Body of pancreas (tissue), 4 donors: ENCODE measurements at regions not wholly inside any gene's neighbourhood (a gene's known extent, or its start where the extent isn't known, plus 50 kb on each side); places are given as distances from the start of the nearest gene placed in this dataset.
"Not testable (repeated sequence)": the region's sequence is repeated elsewhere in the genome, so short reads cannot be mapped to it uniquely, and the experiment has no call there.

Experiments
- CTCF ChIP-seq, 7 experiments: fragments of 450-650 bp in 4 of 7; fragments of 200-600 bp in 3 of 7; sonication (generic) in 3 of 7; IDR thresholded peaks; one replicate each; pipeline ENCODE4 v1.5.1; 2016 to 2019; ENCODE audit warnings: antibody characterized with exemption in 7 of 7
- POLR2A ChIP-seq, 3 donors: fragments of 450-650 bp; IDR thresholded peaks; one replicate each; pipeline ENCODE4 v1.6.1; 2016; ENCODE audit warnings: antibody characterized with exemption in 3 of 3, mild to moderate bottlenecking in 2 of 3

GRCh38 chr13:80810294-80810693 lies 469.4 kb upstream of the SPRY2 start:
- TF ChIP-seq CTCF, POLR2A (IDR thresholded peaks at IDR 0.05): not testable (repeated sequence)
